ENCODE measurements at regions not wholly inside any gene's neighbourhood (a gene's known extent, or its start where the extent isn't known, plus 50 kb on each side); places are given as distances from the start of the nearest gene placed in this dataset.
"Not testable (repeated sequence)": the region's sequence is repeated elsewhere in the genome, so short reads cannot be mapped to it uniquely, and the experiment has no call there.

DNA sequence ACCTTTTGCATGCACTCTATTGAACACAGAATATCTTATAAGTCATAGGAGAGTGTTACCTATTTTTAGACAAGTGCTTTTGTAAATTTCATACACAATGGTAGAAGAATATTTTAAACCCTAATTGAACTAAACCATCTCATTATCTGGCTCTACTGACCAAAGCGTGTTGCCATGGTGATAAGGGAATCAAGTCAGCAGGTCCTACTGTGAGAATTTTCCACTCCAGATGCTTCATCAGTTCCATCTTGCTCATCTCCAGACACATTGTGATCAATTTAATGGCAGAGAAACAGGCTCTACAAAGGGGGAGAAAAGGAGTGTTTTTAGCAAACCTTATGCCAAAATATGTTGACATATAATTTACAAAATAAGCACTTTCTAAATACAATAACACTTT lies 621.9 kb upstream of the GHITM start:
- Histone ChIP-seq H3K4me3 (ENCODE audit: low read depth in 1 of 5, low read length in 5 of 5) (no peak overlapping the region), H3K27me3 (ENCODE audit: control insufficient read depth in 5 of 5, insufficient read depth in 4 of 5, low read length in 5 of 5) (no peaks in the 10 kb centered on the region), H3K4me1 (ENCODE audit: control insufficient read depth in 5 of 5, insufficient read depth in 5 of 5, low read length in 5 of 5) (peaks cover 0 to 4% (median 1%) of the 10 kb centered on the region in 5 donors), H3K9ac (ENCODE audit: low read length in 5 of 5) (no peak overlapping the region), H3K27ac (ENCODE audit: low read depth, low read length) (no peak overlapping the region), H3K9me3 (ENCODE audit: control insufficient read depth in 5 of 5, low read length in 5 of 5) (no peaks in the 10 kb centered on the region), H3K36me3 (ENCODE audit: control insufficient read depth in 5 of 5, insufficient read depth in 5 of 5, low read length in 5 of 5) (no peaks in the 10 kb centered on the region)

- no peaks in the 10 kb centered on the region for H3K36me3 ChIP-seq (ENCODE audit: control insufficient read depth in 5 of 5, insufficient read depth in 5 of 5, low read length in 5 of 5)
These were observed 620.5 kb upstream of the GHITM start for GRCh38 chr10:83518779-83519178.

DNA sequence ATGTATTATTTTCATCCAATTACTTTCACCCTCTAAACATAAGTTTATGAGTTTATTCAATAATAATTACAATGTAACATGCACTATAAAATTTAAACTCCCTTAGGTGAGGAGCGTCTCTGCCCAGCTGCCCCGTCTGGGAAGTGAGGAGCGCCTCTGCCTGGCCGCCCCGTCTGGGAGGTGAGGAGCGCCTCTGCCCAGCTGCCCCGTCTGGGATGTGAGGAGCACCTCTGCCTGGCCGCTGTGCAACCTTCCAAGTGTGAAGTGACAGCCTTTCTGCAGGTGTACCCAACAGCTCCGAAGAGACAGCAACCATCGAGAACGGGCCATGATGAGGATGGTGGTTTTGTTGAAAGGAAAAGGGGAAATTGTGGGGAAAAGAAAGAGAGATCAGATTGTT lies 618.9 kb upstream of the GHITM start:
- H3K4me3 ChIP-seq (ENCODE audit: low read depth in 1 of 5, low read length in 5 of 5) = not testable (repeated sequence)

More at GRCh38 chr10:83518779-83519178, 620.5 kb upstream of the GHITM start:
- Histone ChIP-seq H3K9ac (ENCODE audit: low read length in 5 of 5) (no peak overlapping the region), H3K27ac (ENCODE audit: low read depth, low read length) (no peak overlapping the region), H3K4me3 (ENCODE audit: low read depth in 1 of 5, low read length in 5 of 5) (no peak overlapping the region), H3K4me1 (ENCODE audit: control insufficient read depth in 5 of 5, insufficient read depth in 5 of 5, low read length in 5 of 5) (peaks cover 0 to 14% (median 6%) of the 10 kb centered on the region in 5 donors), H3K27me3 (ENCODE audit: control insufficient read depth in 5 of 5, insufficient read depth in 4 of 5, low read length in 5 of 5) (no peaks in the 10 kb centered on the region), H3K9me3 (ENCODE audit: control insufficient read depth in 5 of 5, low read length in 5 of 5) (no peaks in the 10 kb centered on the region)

DNA sequence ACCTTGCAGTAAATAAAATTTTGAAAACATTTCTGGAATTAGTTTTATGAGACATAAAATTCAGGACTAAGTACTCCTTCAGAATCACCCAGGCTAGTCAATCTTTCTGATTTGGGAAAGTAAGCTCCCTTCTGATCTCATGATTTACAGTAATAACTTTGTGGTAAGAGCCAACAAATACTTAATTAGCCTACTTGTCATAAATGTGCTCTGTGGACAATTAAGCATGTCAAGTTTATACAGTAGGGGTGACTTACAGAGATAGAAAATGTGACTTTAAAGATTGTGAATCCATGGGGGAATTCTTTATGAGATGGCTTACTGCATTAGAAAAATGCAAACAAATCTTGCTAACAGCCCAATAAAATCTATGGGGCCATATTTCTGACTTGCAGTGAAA lies 616.9 kb upstream of the GHITM start:
- Histone ChIP-seq H3K9ac (ENCODE audit: low read length in 5 of 5) (peak overlapping the region in 1 of 5 donors; percentile 60), H3K4me3 (ENCODE audit: low read depth in 1 of 5, low read length in 5 of 5) (no peak overlapping the region), H3K27ac (ENCODE audit: low read depth, low read length) (peak overlapping the region; percentile 59), H3K27me3 (ENCODE audit: control insufficient read depth in 5 of 5, insufficient read depth in 4 of 5, low read length in 5 of 5) (no peaks in the 10 kb centered on the region), H3K4me1 (ENCODE audit: control insufficient read depth in 5 of 5, insufficient read depth in 5 of 5, low read length in 5 of 5) (peaks cover 0 to 18% (median 6%) of the 10 kb centered on the region in 5 donors), H3K36me3 (ENCODE audit: control insufficient read depth in 5 of 5, insufficient read depth in 5 of 5, low read length in 5 of 5) (no peaks in the 10 kb centered on the region), H3K9me3 (ENCODE audit: control insufficient read depth in 5 of 5, low read length in 5 of 5) (peaks cover 0 to 14% (median 9%) of the 10 kb centered on the region in 5 donors)

More for the DNA sequence above, 618.9 kb upstream of the GHITM start:
- not testable (repeated sequence) for H3K27ac ChIP-seq (ENCODE audit: low read depth, low read length); H3K9me3 ChIP-seq (ENCODE audit: control insufficient read depth in 5 of 5, low read length in 5 of 5); H3K27me3 ChIP-seq (ENCODE audit: control insufficient read depth in 5 of 5, insufficient read depth in 4 of 5, low read length in 5 of 5); H3K36me3 ChIP-seq (ENCODE audit: control insufficient read depth in 5 of 5, insufficient read depth in 5 of 5, low read length in 5 of 5); H3K9ac ChIP-seq (ENCODE audit: low read length in 5 of 5)
- H3K4me1 ChIP-seq (ENCODE audit: control insufficient read depth in 5 of 5, insufficient read depth in 5 of 5, low read length in 5 of 5) = peaks cover 0 to 18% (median 6%) of the 10 kb centered on the region in 5 donors

DNA sequence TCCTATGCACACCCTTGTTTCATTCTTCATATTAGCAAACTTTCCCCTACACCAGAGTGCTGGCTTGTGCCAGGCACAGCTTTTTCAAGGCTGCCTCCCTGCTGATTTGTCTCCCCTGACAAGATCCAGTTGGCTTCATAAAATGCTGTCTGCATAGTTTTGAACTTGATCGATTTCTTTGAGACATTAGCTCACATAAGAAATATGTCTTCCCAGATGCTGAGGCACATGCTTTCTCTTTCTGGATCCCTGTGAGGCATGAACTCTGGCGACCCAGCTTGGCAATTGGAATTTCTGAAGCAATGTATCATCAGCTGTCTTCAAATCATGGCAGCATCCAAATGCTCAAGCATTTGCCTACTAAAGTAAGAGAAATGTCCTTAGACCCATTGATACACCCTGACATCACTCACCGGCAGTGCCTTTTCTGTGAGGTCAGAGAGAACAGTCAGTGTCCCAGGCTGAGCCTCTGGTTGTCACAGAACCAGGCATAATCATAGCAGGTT lies 616.4 kb upstream of the GHITM start:
- Histone ChIP-seq H3K4me3 (ENCODE audit: low read depth in 1 of 5, low read length in 5 of 5) (no peak overlapping the region), H3K36me3 (ENCODE audit: control insufficient read depth in 5 of 5, insufficient read depth in 5 of 5, low read length in 5 of 5) (no peaks in the 10 kb centered on the region), H3K9me3 (ENCODE audit: control insufficient read depth in 5 of 5, low read length in 5 of 5) (peaks cover 0 to 16% (median 12%) of the 10 kb centered on the region in 5 donors), H3K27me3 (ENCODE audit: control insufficient read depth in 5 of 5, insufficient read depth in 4 of 5, low read length in 5 of 5) (no peaks in the 10 kb centered on the region), H3K4me1 (ENCODE audit: control insufficient read depth in 5 of 5, insufficient read depth in 5 of 5, low read length in 5 of 5) (peaks cover 0 to 18% (median 6%) of the 10 kb centered on the region in 5 donors), H3K27ac (ENCODE audit: low read depth, low read length) (peak overlapping the region; percentile 59), H3K9ac (ENCODE audit: low read length in 5 of 5) (peak overlapping the region in 1 of 5 donors; percentile 60)

GRCh38 chr10:83527934-83528333 lies 611.4 kb upstream of the GHITM start:
- Histone ChIP-seq H3K4me1 (ENCODE audit: control insufficient read depth in 5 of 5, insufficient read depth in 5 of 5, low read length in 5 of 5) (peaks cover 0 to 10% (median 3%) of the 10 kb centered on the region in 5 donors), H3K36me3 (ENCODE audit: control insufficient read depth in 5 of 5, insufficient read depth in 5 of 5, low read length in 5 of 5) (no peaks in the 10 kb centered on the region), H3K9me3 (ENCODE audit: control insufficient read depth in 5 of 5, low read length in 5 of 5) (peaks cover 2 to 26% (median 20%) of the 10 kb centered on the region in 5 donors), H3K4me3 (ENCODE audit: low read depth in 1 of 5, low read length in 5 of 5) (no peak overlapping the region), H3K27me3 (ENCODE audit: control insufficient read depth in 5 of 5, insufficient read depth in 4 of 5, low read length in 5 of 5) (no peaks in the 10 kb centered on the region), H3K27ac (ENCODE audit: low read depth, low read length) (no peak overlapping the region), H3K9ac (ENCODE audit: low read length in 5 of 5) (no peak overlapping the region)

DNA sequence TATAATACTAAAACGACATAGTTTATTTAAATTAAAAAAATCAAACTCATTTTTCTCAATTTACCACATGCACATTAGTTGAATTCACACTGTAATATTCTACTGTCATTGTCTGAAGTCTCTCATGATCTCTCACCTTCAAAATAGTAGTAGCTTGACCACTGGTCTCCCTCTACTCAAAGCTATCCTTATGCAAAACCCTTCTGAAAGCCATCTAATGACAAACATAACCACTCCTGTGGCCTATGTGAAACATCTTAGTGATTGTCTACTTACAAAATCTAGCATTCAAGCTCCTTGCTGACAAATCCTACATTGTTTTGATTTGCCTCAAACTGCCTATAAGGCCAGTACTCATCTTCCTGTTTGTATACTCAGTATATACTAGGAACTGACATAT lies 606.0 kb upstream of the GHITM start:
- no peak overlapping the region for H3K9ac ChIP-seq (ENCODE audit: low read length in 5 of 5)
- H3K4me3 ChIP-seq (ENCODE audit: low read depth in 1 of 5, low read length in 5 of 5) = no peak overlapping the region
- no peaks in the 10 kb centered on the region for H3K27me3 ChIP-seq (ENCODE audit: control insufficient read depth in 5 of 5, insufficient read depth in 4 of 5, low read length in 5 of 5)
- H3K9me3 ChIP-seq (ENCODE audit: control insufficient read depth in 5 of 5, low read length in 5 of 5) = peaks cover 1 to 11% (median 8%) of the 10 kb centered on the region in 5 donors
- H3K36me3 ChIP-seq (ENCODE audit: control insufficient read depth in 5 of 5, insufficient read depth in 5 of 5, low read length in 5 of 5) = no peaks in the 10 kb centered on the region
- H3K27ac ChIP-seq (ENCODE audit: low read depth, low read length) = no peak overlapping the region
- H3K4me1 ChIP-seq (ENCODE audit: control insufficient read depth in 5 of 5, insufficient read depth in 5 of 5, low read length in 5 of 5) = no peaks in the 10 kb centered on the region

- Histone ChIP-seq H3K27me3 (ENCODE audit: control insufficient read depth in 5 of 5, insufficient read depth in 4 of 5, low read length in 5 of 5) (no peaks in the 10 kb centered on the region), H3K4me3 (ENCODE audit: low read depth in 1 of 5, low read length in 5 of 5) (no peak overlapping the region), H3K27ac (ENCODE audit: low read depth, low read length) (no peak overlapping the region), H3K36me3 (ENCODE audit: control insufficient read depth in 5 of 5, insufficient read depth in 5 of 5, low read length in 5 of 5) (no peaks in the 10 kb centered on the region), H3K4me1 (ENCODE audit: control insufficient read depth in 5 of 5, insufficient read depth in 5 of 5, low read length in 5 of 5) (peaks cover 0 to 14% (median 10%) of the 10 kb centered on the region in 5 donors), H3K9ac (ENCODE audit: low read length in 5 of 5) (no peak overlapping the region), H3K9me3 (ENCODE audit: control insufficient read depth in 5 of 5, low read length in 5 of 5) (no peaks in the 10 kb centered on the region)
These were observed 602.9 kb upstream of the GHITM start for GRCh38 chr10:83536426-83536825.

DNA sequence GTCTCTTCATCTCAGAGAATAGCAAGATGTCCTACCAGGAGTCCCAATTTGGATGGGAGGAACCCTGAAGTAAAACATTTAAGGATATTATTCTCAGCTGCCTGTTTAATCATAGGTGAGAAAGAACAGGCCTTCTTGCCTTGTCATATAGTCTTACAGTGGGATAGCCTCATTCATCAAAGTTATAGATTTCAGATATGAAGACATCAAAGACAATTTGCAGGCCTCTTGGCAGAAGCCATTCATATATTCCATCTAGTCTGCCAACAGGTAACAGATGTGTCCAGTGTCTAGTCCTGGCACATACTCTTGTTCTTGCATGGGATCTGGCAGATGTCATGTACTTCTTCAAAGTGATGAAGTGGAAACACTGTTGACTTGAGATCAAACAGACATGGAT lies 601.3 kb upstream of the GHITM start:
- H3K27ac ChIP-seq (ENCODE audit: low read depth, low read length) = no peak overlapping the region
- H3K4me1 ChIP-seq (ENCODE audit: control insufficient read depth in 5 of 5, insufficient read depth in 5 of 5, low read length in 5 of 5) = peaks cover 0 to 19% (median 17%) of the 10 kb centered on the region in 5 donors
- no peak overlapping the region for H3K9ac ChIP-seq (ENCODE audit: low read length in 5 of 5)
- H3K36me3 ChIP-seq (ENCODE audit: control insufficient read depth in 5 of 5, insufficient read depth in 5 of 5, low read length in 5 of 5) = no peaks in the 10 kb centered on the region
- no peaks in the 10 kb centered on the region for H3K27me3 ChIP-seq (ENCODE audit: control insufficient read depth in 5 of 5, insufficient read depth in 4 of 5, low read length in 5 of 5)
- H3K4me3 ChIP-seq (ENCODE audit: low read depth in 1 of 5, low read length in 5 of 5) = no peak overlapping the region
- no peaks in the 10 kb centered on the region for H3K9me3 ChIP-seq (ENCODE audit: control insufficient read depth in 5 of 5, low read length in 5 of 5)

- Histone ChIP-seq H3K27ac (ENCODE audit: low read depth, low read length) (peak overlapping the region; percentile 67), H3K27me3 (ENCODE audit: control insufficient read depth in 5 of 5, insufficient read depth in 4 of 5, low read length in 5 of 5) (no peaks in the 10 kb centered on the region), H3K36me3 (ENCODE audit: control insufficient read depth in 5 of 5, insufficient read depth in 5 of 5, low read length in 5 of 5) (no peaks in the 10 kb centered on the region), H3K9ac (ENCODE audit: low read length in 5 of 5) (peak overlapping the region in 1 of 5 donors; percentile 35), H3K4me1 (ENCODE audit: control insufficient read depth in 5 of 5, insufficient read depth in 5 of 5, low read length in 5 of 5) (peaks cover 0 to 32% (median 27%) of the 10 kb centered on the region in 5 donors), H3K4me3 (ENCODE audit: low read depth in 1 of 5, low read length in 5 of 5) (no peak overlapping the region), H3K9me3 (ENCODE audit: control insufficient read depth in 5 of 5, low read length in 5 of 5) (no peaks in the 10 kb centered on the region)
These were observed 599.6 kb upstream of the GHITM start for GRCh38 chr10:83539528-83540308.

Data from subcutaneous abdominal adipose tissue (tissue), 5 donors.